ENCODE measurements at regions not wholly inside any gene's neighbourhood (a gene's known extent, or its start where the extent isn't known, plus 50 kb on each side); places are given as distances from the start of the nearest gene placed in this dataset.

DNA sequence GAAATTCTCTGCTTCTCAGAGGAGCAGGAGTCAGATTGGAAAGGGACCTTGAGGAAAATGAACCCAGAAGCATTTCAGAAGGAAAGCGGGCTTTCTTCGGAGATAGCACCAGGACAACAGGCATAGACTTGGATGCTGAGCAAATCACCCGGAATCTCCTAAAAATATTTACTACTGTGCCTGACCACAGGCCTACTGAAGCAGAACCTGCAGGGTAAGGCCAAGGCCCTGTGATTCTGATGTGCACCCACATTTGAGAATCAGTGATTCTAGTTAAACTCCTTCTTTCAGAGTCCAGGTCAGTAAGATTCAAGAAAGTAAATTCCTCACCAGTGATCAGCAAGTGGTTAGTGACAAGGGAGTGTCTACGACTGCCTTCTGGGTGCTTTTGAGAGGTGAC lies 307.3 kb upstream of the DUSP10 start:
- no peaks in the 10 kb centered on the region for H3K79me2 ChIP-seq (ENCODE audit: control insufficient read depth in 1 of 2, insufficient read depth in 2 of 2, low read length in 2 of 2)
- H3K14ac ChIP-seq (ENCODE audit: insufficient read length) = no peak overlapping the region
- no peak overlapping the region for H2AFZ ChIP-seq (ENCODE audit: low read length)
- H3K18ac ChIP-seq (ENCODE audit: extremely low read depth, low read length) = no peak overlapping the region; the same call in 1 of the 2 replicates
- no peaks in the 10 kb centered on the region for H3K23me2 ChIP-seq (ENCODE audit: low read depth, low read length)
- H4K91ac ChIP-seq (replicated peaks; ENCODE audit: insufficient read length, low read length) = no peak overlapping the region
- H2BK12ac ChIP-seq (ENCODE audit: low read depth, low read length) = no peak overlapping the region
- no peak for DNase-seq (ENCODE audit: low read depth in 1 of 2, low spot score in 2 of 2)
- H3K4me1 ChIP-seq (replicated peaks in 1 of 4; ENCODE audit: control insufficient read depth in 3 of 4, insufficient read depth in 4 of 4, low read length in 3 of 4) = no peaks in the 10 kb centered on the region
- no peaks in the 10 kb centered on the region for H4K20me1 ChIP-seq (replicated peaks in 1 of 2; ENCODE audit: control insufficient read depth in 1 of 2, insufficient read depth in 2 of 2, low read length in 2 of 2)
- no peak overlapping the region for H2BK120ac ChIP-seq (replicated peaks; ENCODE audit: low read depth, low read length)
- H3K9me3 ChIP-seq (ENCODE audit: insufficient read depth in 2 of 2, low read depth in 1 of 2, low read length in 1 of 2) = no peaks in the 10 kb centered on the region
- no peak overlapping the region for H3K27ac ChIP-seq (ENCODE audit: low read depth, low read length)
- no peaks in the 10 kb centered on the region for H3K36me3 ChIP-seq (ENCODE audit: control insufficient read depth in 2 of 4, insufficient read depth in 4 of 4, low read length in 3 of 4)
- H2AK5ac ChIP-seq (ENCODE audit: low read depth, low read length) = no peak overlapping the region
- ChIA-PET CTCF (ENCODE audit: partially characterized antibody) (interaction anchor here (0.5 to 2.0 kb wide), 2 partner anchors 117 to 195 kb away, joined by 4 to 7 read pairs; no protein-coding TSS in a partner anchor), POLR2A (ENCODE audit: partially characterized antibody) (no interaction called here)
- H3K4me3 ChIP-seq (ENCODE audit: extremely low read depth in 1 of 4, insufficient read depth in 2 of 4, low read depth in 3 of 4, low read length in 4 of 4) = no peak overlapping the region
- no peak overlapping the region for H2BK5ac ChIP-seq (ENCODE audit: low read depth, low read length)
- H4K8ac ChIP-seq (ENCODE audit: extremely low read depth, insufficient read depth, low read length) = no peak overlapping the region
- no peak overlapping the region for H3K4ac ChIP-seq (replicated peaks; ENCODE audit: insufficient read length, low read depth, low read length)
- no peaks in the 10 kb centered on the region for H3K79me1 ChIP-seq (ENCODE audit: low read depth, low read length)
- no peaks in the 10 kb centered on the region for H3K27me3 ChIP-seq (replicated peaks in 1 of 4; ENCODE audit: control insufficient read depth in 3 of 4, extremely low read depth in 1 of 4, insufficient read depth in 3 of 4, low read length in 3 of 4)
- no peak overlapping the region for H3K23ac ChIP-seq (ENCODE audit: insufficient read length)
- TF ChIP-seq EP300 (IDR thresholded peaks at IDR 0.05; ENCODE audit: borderline replicate concordance in 1 of 2, low read depth in 2 of 2, low read length in 2 of 2) (no peak), NANOG (IDR thresholded peaks at IDR 0.05; ENCODE audit: insufficient read depth, low read depth, low read length, poor library complexity, severe bottlenecking) (no peak), MAFK (IDR thresholded peaks at IDR 0.05; ENCODE audit: low read depth, low read length) (no peak), SAP30 (IDR thresholded peaks at IDR 0.05; ENCODE audit: insufficient read depth, insufficient replicate concordance, low read length) (no peak)
- TF ChIP-seq, protein P1, sequence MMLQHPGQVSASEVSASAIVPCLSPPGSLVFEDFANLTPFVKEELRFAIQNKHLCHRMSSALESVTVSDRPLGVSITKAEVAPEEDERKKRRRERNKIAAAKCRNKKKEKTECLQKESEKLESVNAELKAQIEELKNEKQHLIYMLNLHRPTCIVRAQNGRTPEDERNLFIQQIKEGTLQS (IDR thresholded peaks at IDR 0.05; ENCODE audit: insufficient read depth, low read depth, low read length) = no peak
- H3K9ac ChIP-seq (replicated peaks in 1 of 4; ENCODE audit: extremely low read depth in 1 of 4, low read depth in 3 of 4, low read length in 3 of 4) = no peak overlapping the region
- 79% methylated on average over 3 of the region's 4 CpGs; no CpG with 5 or more reads in 1 of the 2 experiments for WGBS, 2 experiments (ENCODE audit: extremely low coverage in 1 of 2, insufficient coverage in 1 of 2, insufficient read length in 1 of 2, insufficient replicate concordance in 2 of 2, low coverage in 1 of 2, low lambda C conversion rate in 2 of 2, missing lambda C conversion rate in 1 of 2)
- no peak overlapping the region for H4K5ac ChIP-seq (ENCODE audit: insufficient read length, low read depth, low read length)
- H2BK20ac ChIP-seq (ENCODE audit: low read length) = no peak overlapping the region
- no peak overlapping the region for H3K4me2 ChIP-seq (ENCODE audit: insufficient read depth in 1 of 2, low read depth in 2 of 2, low read length in 2 of 2)
- H2BK15ac ChIP-seq (ENCODE audit: low read length) = no peak overlapping the region
- FAIRE-seq = no peak
- H3K56ac ChIP-seq (replicated peaks; ENCODE audit: insufficient read length, low read depth, low read length) = no peak overlapping the region

Measured in H1 (cell line).